ENCODE measurements at regions not wholly inside any gene's neighbourhood (a gene's known extent, or its start where the extent isn't known, plus 50 kb on each side); places are given as distances from the start of the nearest gene placed in this dataset.

- Histone ChIP-seq H3K4me3 (ENCODE audit: insufficient read depth, low read length, poor library complexity, severe bottlenecking) (no peak overlapping the region), H3K9me3 (ENCODE audit: insufficient read depth, low read length) (no peaks in the 10 kb centered on the region), H3K36me3 (ENCODE audit: low read length) (no peaks in the 10 kb centered on the region), H3K27me3 (ENCODE audit: low read length) (no peaks in the 10 kb centered on the region), H3K4me2 (ENCODE audit: low read depth, low read length, poor library complexity, severe bottlenecking) (no peak overlapping the region), H2AFZ (ENCODE audit: low read depth, low read length, severe bottlenecking) (no peak overlapping the region), H3F3A (ENCODE audit: insufficient read depth) (no peaks in the 10 kb centered on the region), H3K79me2 (ENCODE audit: insufficient read depth, low read length) (no peaks in the 10 kb centered on the region), H3K9ac (ENCODE audit: low read length) (no peak overlapping the region), H4K20me1 (ENCODE audit: low read depth, low read length) (no peaks in the 10 kb centered on the region), H3K9me2 (replicated peaks; ENCODE audit: insufficient read depth, low read length) (no peaks in the 10 kb centered on the region), H3K27ac (ENCODE audit: low read depth, low read length) (no peak overlapping the region)
- TF ChIP-seq EZH2phosphoT487 (conservative IDR thresholded peaks at IDR 0.05; ENCODE audit: low read length) (no peak), CTCF (IDR thresholded peaks at IDR 0.05; ENCODE audit: insufficient read depth, low read length, poor library complexity, severe bottlenecking) (no peak)
Observed at GRCh38 chr2:180257247-180257646, 250.2 kb upstream of the CWC22 start.

- H3K9me2 ChIP-seq (replicated peaks; ENCODE audit: insufficient read depth, low read length): no peaks in the 10 kb centered on the region
- H3K79me2 ChIP-seq (ENCODE audit: insufficient read depth, low read length): no peaks in the 10 kb centered on the region
- H4K20me1 ChIP-seq (ENCODE audit: low read depth, low read length): no peaks in the 10 kb centered on the region
- H3K4me2 ChIP-seq (ENCODE audit: low read depth, low read length, poor library complexity, severe bottlenecking): no peak overlapping the region
- H3K27me3 ChIP-seq (ENCODE audit: low read length): no peaks in the 10 kb centered on the region
- no peaks in the 10 kb centered on the region for H3F3A ChIP-seq (ENCODE audit: insufficient read depth)
- H2AFZ ChIP-seq (ENCODE audit: low read depth, low read length, severe bottlenecking): no peak overlapping the region
- no peak overlapping the region for H3K9ac ChIP-seq (ENCODE audit: low read length)
- no peak overlapping the region for H3K27ac ChIP-seq (ENCODE audit: low read depth, low read length)
- no peaks in the 10 kb centered on the region for H3K9me3 ChIP-seq (ENCODE audit: insufficient read depth, low read length)
- TF ChIP-seq CTCF (IDR thresholded peaks at IDR 0.05; ENCODE audit: insufficient read depth, low read length, poor library complexity, severe bottlenecking) (no peak), EZH2phosphoT487 (conservative IDR thresholded peaks at IDR 0.05; ENCODE audit: low read length) (no peak)
- H3K4me3 ChIP-seq (ENCODE audit: insufficient read depth, low read length, poor library complexity, severe bottlenecking): no peak overlapping the region
- no peaks in the 10 kb centered on the region for H3K36me3 ChIP-seq (ENCODE audit: low read length)
Observed at GRCh38 chr2:180255981-180256380, 248.9 kb upstream of the CWC22 start.

DNA sequence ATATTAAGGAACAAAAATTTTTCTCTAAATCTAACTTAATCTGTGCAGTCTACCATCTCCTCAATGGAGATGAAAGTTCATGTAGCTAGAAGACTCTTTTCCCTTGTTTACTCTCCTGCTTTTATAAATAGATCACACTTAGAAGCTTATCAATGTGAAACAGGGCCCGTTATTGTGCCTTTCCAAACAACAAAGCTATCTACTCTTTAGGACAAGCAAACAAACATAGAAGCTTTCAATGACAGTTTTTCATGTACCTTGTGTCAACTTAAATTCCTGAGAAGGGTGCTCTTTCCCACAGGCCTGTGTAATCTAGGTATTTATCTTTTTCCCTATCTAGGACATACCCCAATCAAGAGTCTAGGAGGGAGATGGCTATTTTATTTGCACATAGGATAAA lies 247.8 kb upstream of the CWC22 start:
- no peaks in the 10 kb centered on the region for H3F3A ChIP-seq (ENCODE audit: insufficient read depth)
- no peak overlapping the region for H2AFZ ChIP-seq (ENCODE audit: low read depth, low read length, severe bottlenecking)
- TF ChIP-seq CTCF (IDR thresholded peaks at IDR 0.05; ENCODE audit: insufficient read depth, low read length, poor library complexity, severe bottlenecking) (no peak), EZH2phosphoT487 (conservative IDR thresholded peaks at IDR 0.05; ENCODE audit: low read length) (no peak)
- no peaks in the 10 kb centered on the region for H3K9me2 ChIP-seq (replicated peaks; ENCODE audit: insufficient read depth, low read length)
- H3K4me3 ChIP-seq (ENCODE audit: insufficient read depth, low read length, poor library complexity, severe bottlenecking): no peak overlapping the region
- H3K36me3 ChIP-seq (ENCODE audit: low read length): no peaks in the 10 kb centered on the region
- H3K27ac ChIP-seq (ENCODE audit: low read depth, low read length): no peak overlapping the region
- H3K79me2 ChIP-seq (ENCODE audit: insufficient read depth, low read length): no peaks in the 10 kb centered on the region
- no peaks in the 10 kb centered on the region for H4K20me1 ChIP-seq (ENCODE audit: low read depth, low read length)
- no peak overlapping the region for H3K4me2 ChIP-seq (ENCODE audit: low read depth, low read length, poor library complexity, severe bottlenecking)
- no peak overlapping the region for H3K9ac ChIP-seq (ENCODE audit: low read length)
- H3K27me3 ChIP-seq (ENCODE audit: low read length): no peaks in the 10 kb centered on the region
- no peaks in the 10 kb centered on the region for H3K9me3 ChIP-seq (ENCODE audit: insufficient read depth, low read length)

DNA sequence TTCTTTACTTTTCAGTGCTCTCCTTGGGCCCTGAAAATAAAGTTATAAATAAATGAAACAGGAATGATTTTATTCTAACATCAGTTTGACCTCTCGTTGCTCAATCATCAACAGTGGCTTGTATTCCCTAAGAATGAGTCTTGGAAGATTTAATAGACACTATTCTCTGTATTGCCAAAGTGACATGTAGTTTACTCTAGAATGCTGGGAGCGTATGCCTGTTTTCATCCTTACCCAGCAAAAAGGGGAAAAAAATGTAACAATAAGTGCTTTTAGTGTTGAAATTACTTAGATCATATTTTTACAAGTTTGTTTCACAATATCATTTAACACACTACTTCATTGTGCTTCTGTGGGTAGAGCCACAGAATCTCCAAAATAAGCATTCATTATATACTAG lies 240.6 kb upstream of the CWC22 start:
- H4K20me1 ChIP-seq (ENCODE audit: low read depth, low read length): no peaks in the 10 kb centered on the region
- H3K4me2 ChIP-seq (ENCODE audit: low read depth, low read length, poor library complexity, severe bottlenecking): no peak overlapping the region
- H3K79me2 ChIP-seq (ENCODE audit: insufficient read depth, low read length): no peaks in the 10 kb centered on the region
- H3F3A ChIP-seq (ENCODE audit: insufficient read depth): no peaks in the 10 kb centered on the region
- no peaks in the 10 kb centered on the region for H3K27me3 ChIP-seq (ENCODE audit: low read length)
- TF ChIP-seq CTCF (IDR thresholded peaks at IDR 0.05; ENCODE audit: insufficient read depth, low read length, poor library complexity, severe bottlenecking): no peak
- TF ChIP-seq EZH2phosphoT487 (conservative IDR thresholded peaks at IDR 0.05; ENCODE audit: low read length): no peak
- H3K9me2 ChIP-seq (replicated peaks; ENCODE audit: insufficient read depth, low read length): no peaks in the 10 kb centered on the region
- H3K27ac ChIP-seq (ENCODE audit: low read depth, low read length): no peak overlapping the region
- H2AFZ ChIP-seq (ENCODE audit: low read depth, low read length, severe bottlenecking): no peak overlapping the region
- no peaks in the 10 kb centered on the region for H3K9me3 ChIP-seq (ENCODE audit: insufficient read depth, low read length)
- H3K4me3 ChIP-seq (ENCODE audit: insufficient read depth, low read length, poor library complexity, severe bottlenecking): no peak overlapping the region
- H3K9ac ChIP-seq (ENCODE audit: low read length): no peak overlapping the region
- H3K36me3 ChIP-seq (ENCODE audit: low read length): no peaks in the 10 kb centered on the region

Data from SU-DHL-6 (cell line).